ENCODE measurements at regions not wholly inside any gene's neighbourhood (a gene's known extent, or its start where the extent isn't known, plus 50 kb on each side); places are given as distances from the start of the nearest gene placed in this dataset.

DNA sequence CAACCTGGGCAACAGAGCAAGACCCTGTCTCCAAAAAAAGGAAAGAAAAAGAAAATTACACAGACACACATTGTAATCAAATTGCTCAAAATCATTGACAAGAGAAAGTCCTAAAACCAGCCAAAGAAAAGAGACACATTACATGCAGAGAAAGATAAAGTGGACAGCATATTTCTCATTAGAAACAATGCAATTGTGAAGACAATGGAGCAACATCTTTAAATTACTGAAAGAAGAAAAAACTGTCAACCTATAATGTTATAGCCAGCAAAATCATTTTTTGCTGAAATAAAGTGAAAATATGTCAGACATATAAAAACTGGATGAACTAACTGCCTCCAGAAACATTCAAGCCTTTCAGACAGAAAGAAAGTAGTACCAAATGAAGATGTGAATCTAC, 120.6 kb downstream of the TMEM167A start:
- no peaks in the 10 kb centered on the region for H4K20me1 ChIP-seq (ENCODE audit: insufficient read depth, low read length)
- H3K27me3 ChIP-seq (ENCODE audit: control insufficient read depth in 1 of 2, insufficient read depth in 2 of 2, low read length in 2 of 2), result no peaks in the 10 kb centered on the region; a peak in 1 of 5 replicates
- no peak overlapping the region for H3K9ac ChIP-seq (ENCODE audit: insufficient read depth, low read depth, low read length)
- DNase-seq (ENCODE audit: low spot score) (no peak), FAIRE-seq (no peak), ATAC-seq (no peak)
- H3K4me2 ChIP-seq (ENCODE audit: low read depth, low read length), result no peak overlapping the region
- H3K4me1 ChIP-seq (ENCODE audit: insufficient read depth, low read length), result no peaks in the 10 kb centered on the region
- H2AFZ ChIP-seq (ENCODE audit: low read length), result no peak overlapping the region
- H3K36me3 ChIP-seq (replicated peaks in 1 of 2; ENCODE audit: control insufficient read depth in 1 of 2, insufficient read depth in 2 of 2, low read length in 2 of 2), result no peaks in the 10 kb centered on the region
- H3K79me2 ChIP-seq (ENCODE audit: insufficient read depth, low read length), result no peaks in the 10 kb centered on the region
- no TSS peak for BruUV-seq (replicated peaks)
- no peak overlapping the region for H3K4me3 ChIP-seq (replicated peaks in 1 of 3; ENCODE audit: insufficient read depth in 1 of 3, low read depth in 2 of 3, low read length in 3 of 3)
- H3K9me3 ChIP-seq (ENCODE audit: low read length), result no peaks in the 10 kb centered on the region; the same call in 1 of the 2 replicates
- in situ Hi-C loops (cut with HindIII; ENCODE audit: extremely low pct_ligation_motif_present, low pct_unique_long_range_greater_than_20kb) (no loop called here), intact Hi-C loops (cut with micrococcal nuclease; ENCODE audit: unreplicated experiment) (no loop called here)
- no peak for TF ChIP-seq ZNF777 (CRISPR knock-in tag; IDR thresholded peaks at IDR 0.05)
- no peak for TF ChIP-seq HOXA9 (CRISPR knock-in tag; IDR thresholded peaks at IDR 0.05; ENCODE audit: borderline replicate concordance)
- no peak for TF ChIP-seq ZNF550 (CRISPR knock-in tag; IDR thresholded peaks at IDR 0.05; ENCODE audit: borderline replicate concordance)
- no peak for TF ChIP-seq ZNF780A (CRISPR knock-in tag; IDR thresholded peaks at IDR 0.05)
- no peak for TF ChIP-seq ZBTB44 (CRISPR knock-in tag; IDR thresholded peaks at IDR 0.05)
- no peak for TF ChIP-seq ATAD3A (CRISPR knock-in tag; IDR thresholded peaks at IDR 0.05)
- no peak for TF ChIP-seq ZNF616 (CRISPR knock-in tag; IDR thresholded peaks at IDR 0.05; ENCODE audit: low read depth)
- TF ChIP-seq CCDC6 (CRISPR knock-in tag; IDR thresholded peaks at IDR 0.05), result no peak
- no peak for TF ChIP-seq ESRRA (CRISPR knock-in tag; IDR thresholded peaks at IDR 0.05; ENCODE audit: low read depth)
- no peak for TF ChIP-seq NFE2 (CRISPR knock-in tag; IDR thresholded peaks at IDR 0.05)
- no peak for TF ChIP-seq SCMH1 (CRISPR knock-in tag; IDR thresholded peaks at IDR 0.05; ENCODE audit: borderline replicate concordance)
- no peak for TF ChIP-seq ZNF34 (CRISPR knock-in tag; IDR thresholded peaks at IDR 0.05; ENCODE audit: borderline replicate concordance)
- TF ChIP-seq ZNF124 (CRISPR knock-in tag; IDR thresholded peaks at IDR 0.05), result no peak
- TF ChIP-seq TP53 (CRISPR knock-in tag; conservative IDR thresholded peaks at IDR 0.05), result no peak
- TF ChIP-seq ZNF44 (CRISPR knock-in tag; IDR thresholded peaks at IDR 0.05), result no peak
- TF ChIP-seq EEA1 (CRISPR knock-in tag; IDR thresholded peaks at IDR 0.05; ENCODE audit: borderline replicate concordance), result no peak
- no peak overlapping the region for H3K27ac ChIP-seq (ENCODE audit: extremely low read length, insufficient read depth, low read length)
- ChIA-PET CTCF (ENCODE audit: low intra/inter-chr PET ratio, low total read pairs) (no interaction called here), POLR2A (no interaction called here)

Data from HepG2 (cell line).